ENCODE measurements at regions not wholly inside any gene's neighbourhood (a gene's known extent, or its start where the extent isn't known, plus 50 kb on each side); places are given as distances from the start of the nearest gene placed in this dataset.

DNA sequence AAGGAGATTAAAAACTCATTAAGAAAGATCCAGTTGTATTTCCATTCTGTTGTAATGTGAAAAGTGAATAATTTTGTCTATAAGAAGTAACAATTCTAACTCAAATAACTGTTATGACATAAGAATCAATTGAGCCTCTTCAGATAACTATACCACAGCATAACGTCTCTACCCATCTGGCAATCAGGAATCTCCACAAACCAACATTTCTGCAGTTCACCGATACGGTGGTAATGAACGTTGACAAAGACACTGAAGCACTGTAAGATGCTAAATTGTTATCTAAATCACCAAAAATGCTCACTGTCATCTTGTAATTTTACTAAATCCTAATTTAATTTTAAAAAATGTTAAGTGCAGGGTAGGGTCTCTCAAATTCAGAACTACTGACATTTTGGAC lies 130.9 kb upstream of the USP15 start:
- no peak for DNase-seq (ENCODE audit: low spot score)

DNA sequence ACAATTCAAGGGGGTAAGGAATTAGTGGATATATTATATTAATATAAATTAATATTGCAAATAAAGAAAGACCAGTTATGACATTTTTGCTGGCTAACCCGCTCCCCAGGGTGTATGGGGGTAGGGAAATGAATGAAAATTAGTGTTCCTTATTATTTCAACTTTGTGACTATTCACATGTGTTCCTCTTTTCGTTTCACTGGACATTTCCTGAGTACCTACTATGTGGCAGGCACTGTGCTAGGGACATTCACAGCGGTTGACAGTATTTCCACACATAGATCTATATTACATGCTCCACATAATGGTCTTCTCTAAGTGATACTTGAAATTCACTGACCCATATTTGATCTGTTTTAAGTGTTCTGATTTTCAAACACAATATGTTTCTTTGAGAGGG lies 129.8 kb upstream of the USP15 start:
- no peak for DNase-seq (ENCODE audit: low spot score)

DNA sequence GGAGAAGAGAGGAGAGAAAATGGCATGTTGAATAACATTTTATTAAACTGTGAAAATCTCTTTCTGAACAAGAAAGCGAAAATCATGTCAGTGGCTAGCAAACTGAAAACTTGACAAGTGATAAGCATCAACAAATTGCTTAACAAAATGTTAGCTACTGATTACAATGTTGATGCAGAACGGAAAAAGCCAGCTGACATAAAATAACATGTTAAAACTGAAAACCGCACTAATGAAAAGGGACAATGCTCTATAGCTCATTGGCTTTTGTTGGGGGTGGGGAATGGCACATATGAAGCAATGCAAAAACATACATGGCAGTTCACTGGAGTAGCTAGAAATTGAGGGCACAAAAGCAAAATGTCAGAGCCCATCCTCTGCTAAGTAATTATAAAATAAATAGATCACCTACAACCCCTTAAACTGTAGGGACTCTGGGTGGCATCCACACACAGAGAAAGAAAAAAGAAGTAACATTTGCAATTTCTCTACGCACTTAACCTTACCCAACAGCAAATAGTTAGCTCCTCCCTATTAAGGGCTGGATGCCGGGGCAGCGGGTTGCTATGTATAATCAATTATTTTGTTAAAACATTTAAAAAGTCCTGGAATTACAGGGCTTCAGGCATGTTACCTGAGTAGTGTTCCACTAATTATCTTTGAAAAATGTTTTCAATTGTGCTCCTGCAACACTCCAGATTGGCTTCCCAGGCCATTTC lies 129.2 kb upstream of the USP15 start:
- no peak for DNase-seq (ENCODE audit: low spot score)

DNA sequence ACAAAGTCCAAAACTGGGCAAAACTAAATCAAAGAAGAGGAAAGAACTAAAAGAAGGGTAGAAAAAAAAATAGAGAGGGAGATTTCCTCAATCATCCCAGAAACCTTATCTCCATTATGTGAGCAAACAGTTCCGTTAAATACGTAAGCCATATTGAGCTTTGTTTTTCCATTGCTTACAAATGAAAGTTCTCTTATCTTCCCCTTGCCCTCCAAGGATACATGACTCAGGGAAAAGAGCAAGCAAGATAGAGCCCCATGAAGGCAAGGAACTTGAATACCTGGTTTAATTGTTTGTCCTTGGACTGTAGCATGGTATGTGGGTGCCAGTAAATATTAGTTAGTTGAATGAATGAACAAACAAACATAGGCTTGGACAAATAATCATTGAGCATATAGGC lies 126.8 kb upstream of the USP15 start:
- DNase-seq (ENCODE audit: low spot score) = no peak

DNA sequence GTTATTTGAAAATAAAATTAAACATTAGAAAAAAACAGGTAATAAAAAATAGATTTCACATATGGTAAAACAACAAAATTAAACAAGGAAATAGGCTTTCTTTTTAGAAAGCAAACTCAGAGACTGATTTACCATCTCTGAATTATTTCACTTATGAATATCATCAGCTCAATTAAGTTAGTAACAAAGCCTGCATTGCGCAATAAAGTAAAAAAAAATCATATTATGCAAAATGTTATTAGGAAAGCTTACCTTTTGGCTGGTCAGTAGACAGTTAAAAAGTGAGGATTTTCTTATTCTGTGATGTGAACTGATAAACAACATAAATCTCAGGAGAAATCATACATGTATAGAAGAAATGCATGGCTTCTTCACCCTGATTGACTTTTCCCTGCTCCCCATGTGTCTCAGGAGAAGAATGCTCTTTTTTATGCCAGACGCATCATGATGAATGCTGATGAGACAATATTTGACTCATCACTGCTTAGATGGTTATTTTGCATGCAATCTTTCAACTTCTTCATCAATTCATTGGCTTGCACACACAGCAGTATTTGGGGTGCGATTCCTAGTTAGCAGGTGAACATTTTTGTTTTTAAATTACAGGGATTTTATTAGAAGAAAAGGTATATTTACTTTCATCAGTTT lies 124.5 kb upstream of the USP15 start:
- DNase-seq (ENCODE audit: low spot score) = no peak

DNA sequence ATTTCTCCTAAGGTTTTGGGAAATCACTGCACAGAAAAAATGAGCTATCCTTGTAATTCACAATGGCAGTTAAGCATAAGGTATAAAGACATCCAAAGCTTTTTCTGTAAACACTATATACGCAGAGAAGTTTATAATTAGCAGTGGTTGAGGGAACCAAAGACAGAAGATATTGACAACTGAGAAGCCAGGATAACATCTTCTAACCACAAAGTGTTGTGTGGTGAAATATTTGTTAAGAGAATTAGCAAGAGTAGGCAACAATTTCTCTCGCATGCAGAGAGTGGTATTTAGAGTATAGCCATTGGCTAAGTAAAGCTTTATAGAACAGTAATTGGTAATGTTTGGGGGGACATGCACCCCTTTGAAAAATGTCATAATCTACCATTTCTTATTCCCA lies 123.7 kb upstream of the USP15 start:
- DNase-seq (ENCODE audit: low spot score) = no peak

DNA sequence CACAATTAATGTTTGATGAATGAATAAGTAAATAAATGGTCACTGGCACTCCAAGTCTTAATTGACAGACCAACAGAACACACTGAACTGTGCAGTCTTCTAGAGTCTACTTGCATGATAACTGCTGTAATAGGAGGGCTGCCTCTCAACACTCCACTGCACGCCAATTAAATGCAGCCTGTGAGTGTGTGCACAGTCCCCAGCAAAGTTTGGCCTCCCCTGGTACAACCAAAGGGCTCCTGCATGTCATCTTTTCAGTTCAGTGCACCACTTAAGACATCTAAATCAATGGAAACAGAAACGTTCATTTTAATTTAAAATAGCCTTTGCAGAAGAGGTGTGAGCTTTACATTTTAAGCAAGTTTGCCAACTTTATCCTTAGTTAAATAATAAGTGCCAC lies 121.7 kb upstream of the USP15 start:
- no peak for DNase-seq (ENCODE audit: low spot score)

DNA sequence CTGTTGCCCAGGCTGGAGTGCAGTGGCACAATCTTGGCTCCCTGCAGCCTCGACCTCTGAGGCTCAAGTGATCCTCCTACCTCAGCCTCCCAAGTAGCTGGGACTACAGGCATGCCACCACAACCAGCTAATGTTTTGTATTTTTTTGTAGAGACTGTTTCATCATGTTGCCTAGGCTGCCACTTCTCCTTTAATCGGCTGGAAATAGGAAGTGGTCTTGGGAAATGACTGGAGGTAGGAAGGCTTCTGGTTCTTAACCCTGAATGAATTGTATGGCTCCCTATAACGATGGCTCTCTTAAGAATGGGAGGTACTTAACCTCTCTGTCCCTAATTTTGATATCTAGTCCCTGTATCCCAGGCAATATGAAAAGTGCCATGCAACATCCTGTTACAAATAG lies 113.9 kb upstream of the USP15 start:
- DNase-seq (ENCODE audit: low spot score) = no peak

DNA sequence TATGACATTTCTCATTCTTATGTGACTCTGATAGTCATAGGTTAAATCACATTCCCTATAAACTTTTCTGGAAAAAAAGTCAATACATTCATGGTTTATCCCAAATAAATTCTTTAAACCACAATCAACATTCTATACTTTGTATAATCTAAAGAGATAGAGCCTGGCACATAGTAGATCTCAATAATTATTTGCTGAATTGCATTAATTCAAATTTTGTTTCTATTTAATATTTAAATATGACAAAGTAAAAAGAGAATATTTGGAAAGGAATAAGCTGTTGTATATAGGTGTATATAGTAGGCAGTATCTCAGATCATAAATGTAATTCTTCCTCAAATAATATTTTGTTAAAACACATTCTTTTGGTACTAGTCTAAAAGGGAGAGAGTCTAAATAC lies 102.2 kb upstream of the USP15 start:
- no peak for DNase-seq (ENCODE audit: low spot score)

DNA sequence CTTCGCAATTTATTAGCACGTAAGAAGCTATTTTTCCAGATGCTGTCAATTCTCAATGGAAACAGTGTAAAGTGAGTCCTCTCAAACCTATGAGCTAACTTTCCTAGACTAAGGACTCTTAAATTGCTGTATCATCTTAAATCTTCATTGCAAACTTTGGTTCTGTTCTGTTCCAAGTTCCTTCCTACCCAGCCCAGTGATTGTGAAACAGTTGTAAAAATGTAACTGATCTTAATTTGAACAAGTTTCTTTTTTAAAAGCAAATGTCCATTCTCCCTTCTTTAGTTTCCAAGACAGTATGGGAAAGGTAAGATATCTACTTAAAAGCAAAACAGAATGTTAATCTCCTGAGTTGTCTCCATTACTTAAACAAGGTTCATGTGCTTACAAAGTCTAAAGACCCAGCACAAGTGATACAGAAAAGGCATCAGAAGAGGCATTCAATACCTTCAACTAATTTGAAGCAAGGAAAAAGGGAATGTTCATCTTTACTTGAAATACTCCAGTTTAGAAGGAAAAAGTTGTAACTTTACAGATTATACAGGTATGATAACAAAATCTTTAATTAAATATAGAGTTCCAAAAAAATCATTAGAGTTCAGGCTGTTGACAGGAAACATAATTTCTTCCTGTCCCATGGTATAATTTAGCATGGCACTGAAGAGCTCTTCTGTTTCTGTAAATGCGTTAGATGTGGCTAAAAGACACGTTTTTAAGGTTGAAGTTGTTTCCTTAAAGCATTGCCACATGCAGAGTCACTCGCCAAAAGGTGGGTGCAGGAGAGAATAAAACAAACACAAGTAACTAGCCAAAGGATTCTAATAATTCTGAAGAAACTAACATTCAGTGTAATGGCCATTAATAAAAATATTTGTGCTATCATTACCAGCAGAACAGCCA lies 101.5 kb upstream of the USP15 start:
- no peak for DNase-seq (ENCODE audit: low spot score)

DNA sequence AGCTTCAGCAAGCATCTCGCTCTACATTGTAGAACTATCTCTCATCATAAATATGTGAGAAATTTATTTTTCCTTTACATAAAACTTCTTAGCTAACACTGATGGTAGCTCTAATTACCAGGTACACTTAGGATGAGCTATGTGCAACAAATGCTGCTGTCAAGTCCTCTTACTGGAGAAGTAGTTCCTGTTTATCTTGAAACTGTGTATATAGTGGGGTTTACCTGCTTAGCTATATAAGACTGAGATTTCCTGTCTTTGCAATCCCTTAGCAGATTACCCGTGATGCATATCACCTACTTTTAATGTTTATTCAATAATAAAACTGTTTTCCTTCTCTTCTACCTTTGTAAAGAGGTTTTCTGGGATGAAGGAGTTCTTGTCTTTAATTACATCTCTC lies 98.0 kb upstream of the USP15 start:
- DNase-seq (ENCODE audit: low spot score) = no peak

DNA sequence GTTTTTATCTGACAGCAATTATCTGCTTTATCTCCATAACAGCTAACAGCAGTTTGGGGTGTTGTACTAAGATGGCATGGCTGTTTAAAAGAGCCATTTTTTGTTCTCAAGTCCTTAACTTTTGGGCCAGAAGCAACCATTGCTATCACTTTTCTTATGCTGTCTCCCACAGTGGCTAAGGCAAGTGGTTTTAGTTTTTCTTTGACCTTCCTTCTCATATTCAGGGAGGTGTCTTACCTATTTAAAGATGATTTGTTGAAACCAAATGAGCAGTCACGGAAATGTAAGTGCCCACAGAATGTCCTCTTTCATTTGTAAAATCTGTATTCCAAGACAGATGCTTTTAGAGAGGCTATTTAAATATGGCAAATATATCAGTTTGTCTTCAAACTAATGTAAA lies 96.8 kb upstream of the USP15 start:
- no peak for DNase-seq (ENCODE audit: low spot score)

DNA sequence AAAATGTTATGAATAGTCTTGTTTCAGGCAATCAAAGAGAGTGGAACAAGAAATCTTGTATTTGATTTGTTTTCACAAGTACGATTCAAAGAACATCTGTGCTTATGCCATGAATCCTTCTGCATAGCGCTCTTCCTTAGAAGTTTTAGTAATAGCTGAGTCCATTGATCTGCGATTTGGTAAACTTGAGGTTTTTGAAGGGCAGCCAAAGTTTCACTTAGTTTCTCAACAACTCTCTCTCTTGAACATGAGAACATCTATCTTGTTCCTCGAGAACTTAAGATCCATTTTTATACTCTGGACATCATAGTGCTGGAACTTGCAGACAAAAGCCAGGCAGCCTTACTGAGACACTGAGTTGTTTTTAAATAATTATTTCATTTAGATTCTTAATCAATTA lies 96.2 kb upstream of the USP15 start:
- DNase-seq (ENCODE audit: low spot score) = no peak

DNA sequence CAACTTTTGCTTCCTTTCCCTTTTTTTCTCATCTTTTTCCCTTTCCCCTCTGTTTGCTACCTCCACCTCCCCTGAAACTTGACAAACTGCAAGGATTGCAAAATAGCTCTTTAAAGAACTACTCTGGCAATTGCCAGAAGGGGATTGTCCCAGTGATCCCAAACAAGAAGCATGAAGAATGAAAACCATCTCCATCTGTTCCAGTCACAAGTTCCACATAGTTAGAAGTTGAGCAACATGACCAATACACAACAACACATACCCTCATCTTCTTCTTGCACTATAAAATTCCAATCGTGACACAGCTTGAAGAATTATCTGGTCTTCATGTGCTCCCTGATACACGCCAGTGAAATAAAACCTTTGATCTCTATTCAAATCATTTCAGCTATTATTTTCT lies 93.7 kb upstream of the USP15 start:
- DNase-seq (ENCODE audit: low spot score) = no peak

DNA sequence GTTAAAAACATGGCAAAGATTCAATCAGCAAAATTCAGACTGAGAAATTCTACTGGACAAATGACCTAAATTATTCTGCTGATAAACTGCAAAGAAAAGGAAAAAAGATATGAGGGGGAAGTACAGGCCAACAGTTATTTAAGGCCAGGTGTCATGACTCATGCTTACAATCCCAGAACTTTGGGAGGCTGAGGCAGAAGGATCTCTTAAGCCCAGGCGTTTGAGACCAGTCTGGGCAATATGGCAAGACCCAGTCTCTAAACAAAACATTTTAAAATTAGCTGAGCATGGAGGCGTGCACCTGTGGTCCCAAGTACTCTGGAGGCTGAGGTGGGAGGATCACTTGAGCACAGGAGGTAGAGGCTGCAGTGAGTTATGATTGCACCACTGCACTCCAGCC lies 91.8 kb upstream of the USP15 start:
- no peak for DNase-seq (ENCODE audit: low spot score)

DNA sequence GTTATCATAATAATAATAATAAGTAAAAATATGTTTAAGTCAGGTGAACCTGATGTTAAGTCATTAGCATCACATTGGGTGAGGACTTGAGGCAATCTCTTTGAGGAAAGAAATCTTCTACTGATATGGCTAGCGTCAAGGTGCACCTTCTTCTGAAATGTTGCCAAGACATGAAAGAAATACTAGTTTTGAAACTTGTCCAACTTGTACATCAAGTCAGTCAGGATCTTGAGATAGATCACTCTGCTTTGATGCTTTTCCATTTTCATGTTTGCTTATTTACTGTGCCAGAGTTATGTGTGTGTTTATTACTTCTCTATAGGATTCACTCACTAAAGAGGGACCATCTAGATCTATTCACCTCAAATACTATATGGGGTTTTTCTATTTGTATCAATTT lies 90.0 kb upstream of the USP15 start:
- DNase-seq (ENCODE audit: low spot score) = no peak

DNA sequence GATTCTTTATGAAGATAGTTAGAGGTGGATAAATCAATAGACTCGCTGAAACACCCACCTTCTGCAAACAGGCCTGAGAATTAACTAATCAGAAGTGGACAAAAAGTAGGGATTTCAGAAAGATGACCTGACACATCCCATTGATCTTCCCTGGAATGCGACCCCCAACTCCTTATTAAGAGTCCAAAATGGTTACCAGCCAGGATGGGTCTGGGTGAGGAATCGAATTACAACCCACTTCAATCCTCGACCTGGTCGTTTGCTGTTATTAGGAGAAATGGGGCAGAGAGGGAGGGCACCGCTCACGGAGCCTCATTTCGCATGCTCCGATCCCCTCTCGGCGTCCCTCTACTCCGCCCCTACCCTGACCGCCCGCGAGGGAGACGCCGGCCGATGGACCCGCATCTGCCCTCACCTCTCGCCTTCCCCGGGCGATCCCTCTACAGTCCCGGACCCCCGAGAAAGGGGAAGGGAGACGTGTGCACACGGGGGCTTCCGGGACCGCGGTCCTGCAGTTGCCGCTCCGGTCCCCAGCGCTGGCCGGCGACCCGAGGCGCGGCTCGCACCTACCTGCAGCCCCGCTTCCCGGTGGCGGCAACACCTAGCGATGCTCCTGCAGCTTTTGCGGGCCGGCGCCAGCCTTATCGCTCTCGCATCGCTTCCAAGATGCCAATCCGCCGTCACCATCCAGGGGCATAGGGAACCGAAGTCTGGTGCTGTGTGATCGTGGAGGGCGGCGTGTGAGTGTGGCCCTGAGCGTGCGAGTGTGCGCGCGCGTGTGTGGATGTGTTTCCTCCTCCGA lies 69.3 kb upstream of the USP15 start:
- no peak for DNase-seq (ENCODE audit: low spot score)

DNA sequence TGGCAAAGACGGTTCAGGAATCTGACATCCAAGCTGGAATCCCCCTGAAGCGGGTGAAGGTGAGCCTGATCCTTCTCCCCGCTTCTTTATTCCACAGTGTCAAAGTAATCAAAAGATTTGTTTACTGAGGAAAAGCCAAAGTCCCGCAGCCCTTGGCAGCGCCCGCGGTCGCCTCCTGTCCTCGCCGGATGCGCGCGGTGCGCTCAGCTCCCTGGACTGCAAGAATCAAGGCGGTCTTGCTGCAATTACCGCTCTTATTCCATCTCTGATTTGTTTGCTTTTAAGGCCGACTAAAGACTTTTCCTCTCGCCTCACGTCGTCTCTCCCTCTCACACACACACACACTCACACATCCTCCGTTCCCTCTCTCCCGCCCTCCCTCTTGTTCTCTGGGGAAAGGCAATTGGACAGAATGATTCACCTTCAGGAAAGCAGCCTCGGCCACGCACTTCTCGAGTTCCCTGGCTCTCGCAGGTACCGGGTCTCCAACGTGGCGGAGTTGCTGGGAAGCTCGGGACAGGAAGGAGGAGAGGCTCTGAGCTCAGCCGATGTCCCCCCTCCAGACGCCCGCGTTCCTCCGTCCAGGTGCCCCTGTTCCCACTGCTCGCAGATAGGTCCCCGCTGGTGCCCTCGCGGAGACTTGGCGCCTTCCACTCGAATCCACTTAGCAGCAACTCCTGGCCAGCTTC lies 68.6 kb upstream of the USP15 start:
- no peak for DNase-seq (ENCODE audit: low spot score)

DNA sequence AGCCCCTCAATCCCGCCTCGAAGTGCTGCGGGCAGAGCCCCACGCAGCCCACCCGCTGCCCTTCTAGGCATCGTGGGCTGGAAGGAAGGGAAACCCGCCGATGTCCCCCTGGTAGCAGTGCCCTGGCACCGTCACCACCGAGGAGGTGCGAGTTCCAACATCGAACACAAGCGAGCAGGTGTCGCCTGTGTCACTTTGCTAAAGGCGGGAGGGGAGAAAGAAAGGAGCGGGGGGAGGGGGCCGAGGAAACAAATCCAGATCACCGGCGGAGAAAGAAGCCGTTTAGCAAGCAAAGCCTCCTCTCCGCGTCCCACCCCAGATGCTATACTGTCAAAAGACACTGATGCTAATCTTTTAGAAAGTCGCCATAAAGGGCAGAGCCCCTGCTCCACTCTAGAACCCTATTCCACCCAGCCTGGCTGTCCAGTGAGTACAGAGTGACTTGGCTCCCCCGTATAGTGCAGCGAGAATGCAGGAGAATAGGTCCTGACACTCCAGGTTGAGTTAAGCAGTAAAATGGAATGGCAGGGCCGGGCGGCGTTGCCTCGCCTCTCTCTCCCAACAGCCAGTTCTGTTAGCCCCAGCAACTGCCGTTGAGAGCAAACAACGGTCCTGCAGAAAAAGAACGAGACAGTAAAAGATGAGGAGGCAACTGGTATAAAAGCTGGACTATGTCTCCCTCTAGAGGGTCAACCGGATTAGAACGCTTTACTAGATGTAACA lies 67.9 kb upstream of the USP15 start:
- DNase-seq (ENCODE audit: low spot score) = peak; percentile 62

DNA sequence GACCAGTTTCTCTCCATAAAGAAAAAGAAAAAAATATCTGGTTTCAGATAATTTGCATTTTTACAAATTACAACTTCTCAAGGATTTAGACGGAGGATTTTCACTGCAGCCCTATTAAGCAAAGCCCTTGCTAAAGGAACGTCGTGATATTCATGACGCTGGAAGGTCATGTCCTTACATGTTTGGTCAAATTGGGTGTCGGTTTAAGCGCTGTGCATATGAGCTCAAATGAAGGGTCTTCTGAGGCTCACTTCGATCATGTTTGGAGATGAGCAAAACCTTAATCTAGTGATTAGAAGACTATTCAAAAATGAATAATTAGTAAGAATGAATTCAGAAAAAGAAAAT lies 67.3 kb upstream of the USP15 start:
- DNase-seq (ENCODE audit: low spot score) = no peak

DNA sequence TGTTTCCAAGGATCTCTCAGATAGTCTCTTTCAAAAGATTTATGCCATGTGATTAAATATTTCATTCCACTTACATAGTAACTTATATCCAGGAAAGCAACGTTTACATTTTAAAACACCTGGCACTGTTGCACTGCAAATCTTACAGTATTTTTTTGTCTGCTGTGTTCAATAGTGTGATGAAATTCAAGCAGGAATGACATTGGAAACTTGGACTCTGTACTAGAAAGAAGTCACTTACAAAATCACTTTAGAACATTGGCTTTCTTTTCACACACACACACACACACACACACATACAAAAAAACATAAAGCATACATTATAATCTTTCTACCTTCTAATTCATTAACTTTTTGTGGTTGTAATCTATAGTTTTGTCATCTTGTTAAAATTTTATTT lies 66.2 kb upstream of the USP15 start:
- no peak for DNase-seq (ENCODE audit: low spot score)
